Activated CD4-positive, alpha-beta T cell treated with anti-CD3 and anti-CD28 coated beads, Interleukin-2, amount 50 U/mL, for 16 hours (primary cell): ENCODE measurements at regions not wholly inside any gene's neighbourhood (a gene's known extent, or its start where the extent isn't known, plus 50 kb on each side); places are given as distances from the start of the nearest gene placed in this dataset.

Source experiments
- DNase-seq: peaks from one replicate; pipeline ENCODE4 v3.0.0-alpha.2; 2020

DNA sequence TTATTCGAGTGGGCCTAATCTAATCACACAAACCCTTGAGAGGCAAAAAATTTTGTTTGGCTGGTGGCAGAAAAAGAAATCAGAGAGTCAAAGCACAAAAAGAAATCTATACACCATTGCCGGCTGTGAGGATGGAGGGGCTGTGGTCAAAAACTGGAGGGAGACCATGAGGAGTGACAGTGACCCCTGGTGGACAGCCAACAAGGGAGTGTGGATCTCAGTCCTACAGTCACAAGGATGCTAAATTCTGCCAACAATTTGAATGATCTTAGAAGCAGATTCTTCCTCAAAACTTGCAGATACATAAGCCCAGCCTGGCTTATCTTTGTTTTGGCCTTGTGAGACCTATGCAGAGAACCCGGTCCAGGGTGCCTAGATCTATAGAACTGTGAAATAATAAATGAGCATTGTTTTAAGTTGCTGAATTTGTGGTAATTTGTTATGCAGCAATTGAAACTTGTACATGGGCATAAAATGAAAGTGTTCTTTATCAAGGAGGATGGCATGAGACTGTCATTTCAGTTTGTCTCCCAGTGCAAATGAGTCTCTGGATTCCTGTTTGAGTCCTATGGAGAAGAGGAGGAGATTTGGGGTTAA, 103.0 kb upstream of the ARHGEF26 start:
- DNase-seq = peak; percentile 25

DNA sequence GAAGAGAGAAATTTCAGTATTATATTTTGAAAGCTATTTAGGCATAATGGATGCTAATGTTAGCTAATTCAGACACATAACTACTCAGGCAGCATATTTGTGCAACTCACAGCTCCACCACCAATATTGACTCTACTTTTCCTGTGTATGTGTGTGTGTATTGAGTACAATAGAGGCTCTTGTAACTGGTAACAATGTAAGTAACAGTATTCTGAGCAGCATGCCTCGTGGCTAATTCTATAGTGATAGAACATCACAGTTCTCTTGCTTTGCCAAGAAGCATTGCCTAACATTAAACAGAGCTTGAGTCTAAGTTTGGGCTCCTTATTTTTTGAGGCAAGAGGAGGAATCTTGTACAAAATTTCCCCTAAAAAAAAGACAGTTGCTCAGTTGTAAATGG, 98.6 kb upstream of the ARHGEF26 start:
- DNase-seq = no peak

- DNase-seq = no peak
These were observed 98.0 kb upstream of the ARHGEF26 start for GRCh38 chr3:154023148-154023547.

DNA sequence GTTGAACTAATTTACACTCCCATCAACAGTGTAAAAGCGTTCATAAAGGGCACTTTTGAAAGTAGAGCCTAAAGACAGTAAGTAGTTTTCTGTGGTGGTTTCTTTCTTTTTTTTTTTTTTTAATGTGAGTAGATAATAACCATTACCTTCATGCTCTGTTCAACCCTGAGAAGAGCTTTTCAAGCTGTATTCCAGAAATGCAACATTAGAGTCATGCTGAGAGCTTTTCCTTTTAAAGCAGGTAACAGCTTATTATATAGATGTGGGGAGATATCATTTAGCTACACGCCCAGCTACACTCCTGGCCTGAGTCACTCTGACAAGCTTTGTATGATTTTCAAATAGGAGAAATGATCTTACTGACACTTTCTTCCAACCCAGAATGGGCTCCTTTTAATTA, 96.2 kb upstream of the ARHGEF26 start:
- DNase-seq = no peak

DNA sequence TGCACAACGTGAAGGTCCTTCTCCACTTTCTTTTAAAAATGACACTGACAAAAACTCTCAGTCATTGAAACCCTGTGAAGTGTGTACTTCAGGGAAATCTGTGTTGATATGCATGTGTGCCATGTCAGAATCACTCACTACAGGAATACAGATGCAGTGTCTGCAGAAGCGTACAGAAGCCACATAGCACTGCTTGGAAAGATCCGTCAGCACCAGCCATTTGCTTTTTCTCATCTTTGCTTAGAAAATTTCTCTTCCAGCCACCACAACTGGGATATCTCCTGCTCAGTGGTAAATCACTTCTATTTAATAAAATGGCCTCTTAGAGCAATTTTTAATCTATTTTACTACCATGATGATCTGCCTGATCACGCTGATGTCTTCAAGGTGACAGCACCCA, 91.3 kb upstream of the ARHGEF26 start:
- no peak for DNase-seq

- no peak for DNase-seq
These were observed 86.3 kb upstream of the ARHGEF26 start for GRCh38 chr3:154034797-154035330.

DNA sequence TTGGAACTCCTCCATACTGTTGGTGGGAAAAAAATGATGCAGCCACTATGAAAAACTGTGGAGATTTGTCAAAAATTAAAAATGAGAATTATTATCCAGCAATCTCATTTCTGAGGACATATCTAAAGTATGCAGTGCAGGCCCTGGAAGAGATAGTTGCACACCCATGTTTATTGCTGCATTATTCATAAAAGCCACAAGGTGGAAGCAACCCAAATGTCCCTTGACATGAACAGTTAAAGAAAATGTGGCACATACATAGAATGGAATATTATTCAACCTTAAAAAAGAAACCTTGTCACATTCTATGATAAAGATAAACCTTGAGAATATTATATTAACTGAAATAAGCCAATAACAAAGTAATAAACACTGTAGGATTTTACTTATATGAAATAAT, 80.9 kb upstream of the ARHGEF26 start:
- no peak for DNase-seq

GRCh38 chr3:154044671-154045070, 76.5 kb upstream of the ARHGEF26 start:
- no peak for DNase-seq

GRCh38 chr3:154050216-154050615, 71.0 kb upstream of the ARHGEF26 start:
- no peak for DNase-seq

GRCh38 chr3:154050766-154051165, 70.4 kb upstream of the ARHGEF26 start:
- DNase-seq = no peak

DNA sequence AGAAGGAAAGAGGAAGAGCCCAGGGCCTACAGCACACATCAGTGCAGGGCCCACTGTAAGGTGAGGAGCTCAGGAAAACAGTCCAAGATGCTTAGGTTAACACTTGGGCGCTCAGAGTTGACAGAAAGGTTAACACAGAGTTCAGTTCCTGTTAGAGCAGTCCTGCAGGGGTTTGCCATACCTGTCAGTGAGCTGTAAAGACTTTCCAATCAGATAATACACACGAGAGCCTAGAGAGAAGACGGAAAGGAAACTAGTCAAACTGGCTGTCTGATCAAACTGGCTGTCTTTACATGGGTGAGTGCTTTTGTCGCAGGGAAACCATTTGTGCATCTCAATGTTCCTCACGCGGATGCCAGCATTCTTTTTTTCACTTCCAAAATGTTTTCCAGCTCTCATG, 61.4 kb upstream of the ARHGEF26 start:
- no peak for DNase-seq

- DNase-seq = no peak
These were observed 60.8 kb upstream of the ARHGEF26 start for GRCh38 chr3:154060238-154061000.

DNA sequence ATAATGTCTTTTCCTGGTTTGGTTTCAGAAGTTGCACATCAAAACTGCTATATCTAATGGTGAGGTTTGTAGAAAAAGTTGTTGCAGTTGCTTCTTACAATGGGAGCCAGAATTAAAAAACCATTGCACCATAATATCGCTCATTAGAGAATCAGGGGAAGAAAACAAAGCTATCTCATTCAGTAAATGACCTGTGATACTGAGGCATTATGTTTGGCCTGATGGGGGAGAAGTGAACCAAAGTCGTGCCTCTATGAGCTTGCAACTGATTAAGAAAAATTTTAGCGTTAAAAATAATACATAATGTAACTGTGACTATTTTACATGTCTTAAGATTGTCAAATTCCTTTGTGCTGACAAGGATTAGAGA, 60.2 kb upstream of the ARHGEF26 start:
- DNase-seq = no peak

DNA sequence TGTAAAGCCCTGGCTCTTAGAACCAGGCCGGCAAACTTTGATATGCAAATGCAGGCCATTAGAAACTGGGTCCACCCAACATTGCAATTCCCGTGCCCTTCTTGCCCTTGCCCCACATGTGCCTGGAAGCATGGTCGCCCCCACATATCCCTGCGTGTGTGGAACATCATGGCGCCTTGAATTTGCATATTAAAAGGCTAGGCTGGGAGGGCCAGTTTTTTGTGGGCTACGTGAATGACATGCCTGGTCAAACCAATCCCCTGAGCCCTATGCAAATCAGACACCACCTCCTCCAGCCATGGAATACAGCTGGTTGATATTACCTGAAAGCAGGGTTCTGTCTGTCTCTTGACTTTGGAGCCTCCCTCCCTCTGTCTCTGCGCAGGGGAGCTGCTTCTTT, 58.7 kb upstream of the ARHGEF26 start:
- no peak for DNase-seq

- no peak for DNase-seq
These were observed 50.0 kb upstream of the ARHGEF26 start for GRCh38 chr3:154071146-154071545.
